H1 (cell line): ENCODE measurements at regions not wholly inside any gene's neighbourhood (a gene's known extent, or its start where the extent isn't known, plus 50 kb on each side); places are given as distances from the start of the nearest gene placed in this dataset.

ENCODE experiments used
- HDAC2 ChIP-seq, 2 experiments: fragments of 300-600 bp in 1 of 2; sonication (generic) in 1 of 2; IDR thresholded peaks; 2 replicates each; pipeline ENCODE4 v1.6.1; 2011 to 2012; ENCODE audit warnings: low read depth in 2 of 2, low read length in 2 of 2, mild to moderate bottlenecking in 2 of 2, moderate library complexity in 2 of 2, borderline replicate concordance in 1 of 2, inconsistent platforms in 1 of 2
- TF ChIP-seq, protein P1 (sequence below), 3 experiments: IDR thresholded peaks; 1 replicate in 2 of 3; 2 replicates in 1 of 3; pipeline versions ENCODE4 v1.5.1 to v1.6.1; 2011; ENCODE audit warnings: low read length in 3 of 3, mild to moderate bottlenecking in 3 of 3, inconsistent platforms in 2 of 3, low read depth in 1 of 3, moderate library complexity in 1 of 3; ENCODE audit not compliant: insufficient read depth in 1 of 3; ENCODE audit errors: control extremely low read depth in 1 of 3

DNA sequence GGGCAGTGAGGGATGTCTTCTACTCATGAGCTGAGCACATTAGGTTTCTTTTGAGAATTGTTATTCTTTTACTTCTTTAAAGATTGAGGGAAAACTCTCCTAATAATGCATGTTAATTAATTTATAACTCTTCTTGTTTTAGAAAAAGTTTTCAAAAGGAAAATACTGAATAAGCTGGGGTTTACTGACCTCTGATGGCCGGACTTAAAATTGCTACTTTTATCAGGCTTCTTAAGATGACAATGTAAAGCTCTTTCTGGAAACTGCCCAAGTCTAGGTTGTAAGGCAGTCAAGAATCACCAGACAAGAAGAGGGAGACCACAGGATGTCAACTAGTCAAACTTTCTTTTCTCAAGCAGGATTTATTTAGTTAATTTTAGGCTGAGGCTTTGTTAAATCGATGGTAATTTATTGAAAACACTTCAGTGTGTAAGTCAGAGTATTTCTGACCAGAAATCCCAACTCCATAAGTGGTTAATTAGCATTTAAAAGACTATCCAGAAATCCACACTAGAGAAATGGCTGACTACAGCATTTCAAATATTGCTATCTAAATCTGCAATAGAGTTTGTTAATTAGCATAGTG is 82.1 kb downstream of the AVPR1A start (continued):
- TF ChIP-seq, protein P1, sequence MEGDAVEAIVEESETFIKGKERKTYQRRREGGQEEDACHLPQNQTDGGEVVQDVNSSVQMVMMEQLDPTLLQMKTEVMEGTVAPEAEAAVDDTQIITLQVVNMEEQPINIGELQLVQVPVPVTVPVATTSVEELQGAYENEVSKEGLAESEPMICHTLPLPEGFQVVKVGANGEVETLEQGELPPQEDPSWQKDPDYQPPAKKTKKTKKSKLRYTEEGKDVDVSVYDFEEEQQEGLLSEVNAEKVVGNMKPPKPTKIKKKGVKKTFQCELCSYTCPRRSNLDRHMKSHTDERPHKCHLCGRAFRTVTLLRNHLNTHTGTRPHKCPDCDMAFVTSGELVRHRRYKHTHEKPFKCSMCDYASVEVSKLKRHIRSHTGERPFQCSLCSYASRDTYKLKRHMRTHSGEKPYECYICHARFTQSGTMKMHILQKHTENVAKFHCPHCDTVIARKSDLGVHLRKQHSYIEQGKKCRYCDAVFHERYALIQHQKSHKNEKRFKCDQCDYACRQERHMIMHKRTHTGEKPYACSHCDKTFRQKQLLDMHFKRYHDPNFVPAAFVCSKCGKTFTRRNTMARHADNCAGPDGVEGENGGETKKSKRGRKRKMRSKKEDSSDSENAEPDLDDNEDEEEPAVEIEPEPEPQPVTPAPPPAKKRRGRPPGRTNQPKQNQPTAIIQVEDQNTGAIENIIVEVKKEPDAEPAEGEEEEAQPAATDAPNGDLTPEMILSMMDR (IDR thresholded peaks at IDR 0.05; ENCODE audit: control extremely low read depth in 1 of 3, insufficient read depth in 1 of 3, low read depth in 1 of 3, low read length in 3 of 3) = peak in 2 of 3 experiments; percentile 45 to 52; a peak in 2 of 4 replicates
- no peak for TF ChIP-seq HDAC2 (IDR thresholded peaks at IDR 0.05; ENCODE audit: borderline replicate concordance in 1 of 2, low read depth in 2 of 2, low read length in 2 of 2)
- TF ChIP-seq, all 59 proteins: peak for 2
